GM19351 (cell line): ENCODE measurements at regions not wholly inside any gene's neighbourhood (a gene's known extent, or its start where the extent isn't known, plus 50 kb on each side); places are given as distances from the start of the nearest gene placed in this dataset.
"Not testable (repeated sequence)": the region's sequence is repeated elsewhere in the genome, so short reads cannot be mapped to it uniquely, and the experiment has no call there.

Experiments used
- ATAC-seq: cut with Tn5 transposase; IDR thresholded peaks from one replicate; pipeline ENCODE4 v1.9.1; 2021; ENCODE audit warnings: mild to moderate bottlenecking, moderate library complexity; ENCODE audit not compliant: unreplicated experiment

- no peak for ATAC-seq
These were observed 209.4 kb downstream of the RASSF9 start for GRCh38 chr12:85626784-85627171.

DNA sequence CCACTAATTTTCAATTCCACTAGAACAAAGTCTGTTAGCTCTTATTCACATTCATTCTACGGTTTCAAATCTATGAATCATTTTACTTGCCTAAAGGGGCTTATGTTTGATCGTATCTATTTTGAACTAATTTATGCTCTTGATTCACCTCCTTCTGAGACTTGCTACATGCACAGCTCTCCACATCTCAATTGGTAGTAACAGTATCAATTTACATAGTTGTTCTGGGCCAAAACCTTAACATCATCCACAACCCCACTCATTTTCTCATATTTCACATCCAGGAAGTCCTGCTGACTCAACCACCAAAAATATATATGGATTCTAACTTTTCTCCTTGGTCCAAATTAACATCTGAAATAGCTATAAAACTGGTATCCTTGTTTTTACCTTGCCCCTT is 208.6 kb downstream of the RASSF9 start:
- ATAC-seq, result no peak

- ATAC-seq, result not testable (repeated sequence)
These were observed 207.6 kb downstream of the RASSF9 start for GRCh38 chr12:85628562-85628961.

- ATAC-seq, result no peak
These were observed 205.4 kb downstream of the RASSF9 start for GRCh38 chr12:85630851-85631250.

- ATAC-seq, result no peak
These were observed 203.8 kb downstream of the RASSF9 start for GRCh38 chr12:85632390-85632789.

DNA sequence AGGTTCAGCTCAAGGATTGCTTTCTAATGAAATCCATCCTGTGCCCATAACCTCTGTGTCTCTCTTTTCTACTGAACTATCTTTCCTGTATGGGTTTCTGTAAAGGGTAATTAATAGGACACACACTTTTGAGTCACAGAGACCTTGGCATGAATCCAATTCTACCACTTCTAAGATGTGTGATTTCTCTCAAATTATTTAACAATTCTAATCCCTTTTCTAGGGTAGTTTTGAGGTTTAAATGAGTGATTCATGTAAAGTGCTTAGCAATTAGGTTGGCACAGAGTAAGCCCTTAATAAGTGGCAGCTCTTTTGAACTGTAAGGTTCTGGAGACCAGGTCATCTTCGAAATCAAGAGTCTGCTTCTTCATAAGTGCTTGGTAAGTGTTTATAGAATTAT is 202.7 kb downstream of the RASSF9 start:
- ATAC-seq, result no peak

DNA sequence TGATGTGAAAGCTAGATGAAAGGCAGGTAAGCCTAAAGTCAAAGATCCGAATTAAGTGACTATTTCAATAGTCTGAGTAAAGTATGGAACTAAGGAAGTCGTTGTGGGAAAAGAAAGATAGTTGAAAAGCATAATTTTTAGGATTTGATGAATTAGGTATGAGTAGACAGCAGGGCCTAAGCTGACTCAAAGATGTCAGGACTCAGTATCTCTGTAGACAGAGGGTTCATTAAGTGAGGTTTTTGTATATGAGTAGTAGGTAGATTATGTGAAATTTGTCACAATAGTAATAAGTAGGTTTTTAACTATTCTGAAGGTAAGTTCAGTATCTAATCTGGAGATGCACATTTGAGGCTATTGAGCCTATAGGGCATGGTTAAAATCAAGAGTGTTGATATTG is 196.4 kb downstream of the RASSF9 start:
- no peak for ATAC-seq

DNA sequence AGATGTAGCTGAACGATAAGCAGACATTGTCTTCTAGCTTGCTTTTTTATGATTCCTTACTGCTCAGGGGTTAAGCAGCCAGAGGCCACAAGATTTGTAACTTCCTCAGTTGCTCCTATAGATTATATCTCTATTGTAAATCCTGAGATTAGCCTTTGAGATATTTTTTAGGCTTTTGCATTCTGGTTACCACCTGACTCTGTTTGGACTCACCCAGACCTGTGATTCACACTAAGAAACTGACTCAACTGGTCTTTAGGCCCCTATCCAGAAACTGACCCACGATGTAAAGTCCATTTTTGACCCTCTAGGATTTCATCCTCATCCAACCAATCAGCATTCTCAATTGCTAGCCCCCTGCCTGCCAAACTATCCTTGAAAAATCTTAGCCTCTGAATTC is 194.4 kb downstream of the RASSF9 start:
- no peak for ATAC-seq

DNA sequence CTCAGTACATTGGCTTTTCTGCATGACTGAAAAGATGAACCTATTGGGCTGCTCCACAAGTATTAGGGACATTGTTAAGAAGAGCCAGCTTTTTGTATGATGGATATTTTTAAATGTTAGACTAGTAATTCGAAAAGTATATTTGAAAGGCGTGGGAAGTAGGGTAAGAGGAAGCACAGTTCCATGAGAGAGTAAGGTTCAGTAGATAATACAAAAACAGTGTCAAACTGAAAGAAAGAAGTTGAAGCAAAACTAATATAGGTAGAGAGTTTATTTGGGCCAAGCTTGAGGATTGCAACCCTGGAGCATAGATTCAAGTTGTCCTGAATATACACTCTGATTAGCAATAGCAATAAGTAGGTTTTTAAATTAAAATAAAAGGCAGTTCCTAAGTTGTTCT is 193.9 kb downstream of the RASSF9 start:
- ATAC-seq, result no peak

DNA sequence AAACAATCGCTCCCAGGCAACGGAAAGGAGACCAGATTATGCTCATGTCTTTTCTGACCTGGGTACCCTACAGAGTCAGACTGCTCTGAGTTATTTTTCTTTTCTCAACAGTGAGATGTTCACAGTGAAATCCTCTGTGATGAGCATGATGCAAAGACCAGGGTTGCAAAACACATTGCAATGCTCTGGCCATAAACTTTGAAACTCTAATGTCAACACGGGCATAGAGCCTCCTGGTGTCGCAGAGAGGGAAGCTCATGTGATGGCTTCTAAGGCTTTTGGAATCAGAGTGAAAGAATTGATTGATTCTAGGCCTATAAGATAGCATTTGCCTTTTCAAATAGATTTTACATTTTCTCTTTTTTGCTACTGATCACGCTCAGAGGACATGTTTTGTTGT is 193.4 kb downstream of the RASSF9 start:
- no peak for ATAC-seq

DNA sequence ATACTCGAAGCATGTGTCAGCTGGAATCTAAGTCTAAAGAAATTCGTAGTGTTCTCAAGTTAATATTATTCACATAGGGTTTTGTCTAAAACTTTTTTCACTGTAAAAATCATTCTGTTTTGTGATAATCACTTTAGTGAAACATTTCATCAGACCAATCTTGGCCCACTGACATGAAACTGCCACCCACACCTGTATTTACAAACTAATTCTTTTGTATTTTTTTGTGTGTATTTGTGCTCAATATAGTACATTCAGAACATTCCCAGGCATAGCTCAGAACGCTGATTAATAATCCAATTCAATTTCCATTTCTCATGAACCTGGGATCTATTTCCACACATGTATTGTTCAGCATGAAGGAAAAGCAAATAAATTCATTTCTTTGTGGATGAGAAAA is 191.7 kb downstream of the RASSF9 start:
- no peak for ATAC-seq

GRCh38 chr12:85653731-85654455 is 182.3 kb downstream of the RASSF9 start:
- no peak for ATAC-seq

DNA sequence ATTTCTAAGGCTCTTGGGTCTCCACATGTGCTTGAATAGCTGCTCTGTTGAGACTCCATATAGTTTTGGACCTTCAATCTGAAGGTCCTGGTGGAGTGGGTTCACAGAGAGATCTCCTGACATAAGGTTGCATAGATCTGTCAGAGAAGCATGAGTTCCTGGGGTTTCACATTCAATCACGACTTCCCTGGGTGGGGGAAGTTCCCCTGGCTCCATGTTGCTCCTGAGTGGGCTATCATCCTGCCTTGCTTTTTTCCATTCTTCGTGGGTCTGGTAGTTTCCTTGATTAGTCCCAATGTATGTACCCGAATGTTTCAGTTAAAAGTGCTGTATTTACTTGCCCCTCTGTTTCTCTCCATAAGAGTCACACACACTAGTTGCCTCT is 181.8 kb downstream of the RASSF9 start:
- no peak for ATAC-seq

DNA sequence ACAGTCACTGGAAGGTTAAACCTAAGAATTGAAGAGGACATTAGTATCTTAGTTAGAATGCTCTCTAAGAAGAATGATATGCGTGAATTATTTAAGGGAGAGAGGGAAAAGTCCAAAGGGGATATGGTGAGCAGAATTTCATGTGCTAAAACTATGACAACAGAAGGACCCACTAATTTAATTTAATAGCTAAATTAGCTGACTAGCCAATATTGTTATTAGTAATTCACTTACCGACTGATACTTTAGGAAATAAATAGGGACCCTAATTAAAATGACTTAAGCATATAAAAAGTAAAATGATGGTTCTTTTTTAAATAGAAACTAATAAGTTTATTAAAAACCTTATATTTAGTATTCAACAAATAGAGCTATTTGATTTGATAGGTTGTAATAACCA is 179.6 kb downstream of the RASSF9 start:
- ATAC-seq, result no peak

- ATAC-seq, result no peak
These were observed 179.0 kb downstream of the RASSF9 start for GRCh38 chr12:85657251-85657650.

DNA sequence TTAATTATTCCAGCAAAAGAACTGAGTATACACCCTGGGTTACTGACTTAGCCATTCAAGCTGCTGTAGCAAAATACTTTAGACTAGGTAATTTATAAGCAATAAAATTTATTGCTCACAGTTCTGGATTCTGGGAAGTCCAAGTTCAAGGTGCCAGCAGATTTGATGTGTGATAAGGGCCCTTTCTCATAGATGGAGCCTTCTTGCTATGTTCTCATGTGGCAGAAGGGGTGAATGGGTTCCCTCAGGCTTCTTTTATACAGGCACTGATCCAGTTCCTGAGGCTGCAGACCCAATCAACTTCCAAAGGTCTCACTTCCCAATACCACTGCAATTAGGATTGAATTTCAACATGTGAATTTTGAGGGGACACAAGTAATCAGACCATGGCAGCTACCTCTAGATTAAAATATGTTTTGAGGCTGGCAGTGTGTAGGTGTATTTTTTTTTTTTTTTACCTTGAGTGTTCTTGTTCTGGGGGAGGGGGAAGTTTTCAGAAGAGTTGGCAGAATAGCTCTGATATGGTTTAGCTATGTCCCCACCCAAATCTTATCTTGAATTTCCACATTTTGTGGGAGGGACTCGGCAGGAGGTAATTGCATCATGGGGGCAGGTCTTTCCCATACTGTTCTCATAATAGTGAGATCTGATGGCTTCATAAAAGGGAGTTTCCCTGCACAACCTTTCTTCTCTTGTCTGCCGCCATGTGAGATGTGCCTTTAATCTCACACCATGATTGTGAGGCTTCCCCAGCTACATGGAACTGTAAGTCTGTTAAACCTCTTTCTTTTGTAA is 178.2 kb downstream of the RASSF9 start:
- ATAC-seq, result no peak

DNA sequence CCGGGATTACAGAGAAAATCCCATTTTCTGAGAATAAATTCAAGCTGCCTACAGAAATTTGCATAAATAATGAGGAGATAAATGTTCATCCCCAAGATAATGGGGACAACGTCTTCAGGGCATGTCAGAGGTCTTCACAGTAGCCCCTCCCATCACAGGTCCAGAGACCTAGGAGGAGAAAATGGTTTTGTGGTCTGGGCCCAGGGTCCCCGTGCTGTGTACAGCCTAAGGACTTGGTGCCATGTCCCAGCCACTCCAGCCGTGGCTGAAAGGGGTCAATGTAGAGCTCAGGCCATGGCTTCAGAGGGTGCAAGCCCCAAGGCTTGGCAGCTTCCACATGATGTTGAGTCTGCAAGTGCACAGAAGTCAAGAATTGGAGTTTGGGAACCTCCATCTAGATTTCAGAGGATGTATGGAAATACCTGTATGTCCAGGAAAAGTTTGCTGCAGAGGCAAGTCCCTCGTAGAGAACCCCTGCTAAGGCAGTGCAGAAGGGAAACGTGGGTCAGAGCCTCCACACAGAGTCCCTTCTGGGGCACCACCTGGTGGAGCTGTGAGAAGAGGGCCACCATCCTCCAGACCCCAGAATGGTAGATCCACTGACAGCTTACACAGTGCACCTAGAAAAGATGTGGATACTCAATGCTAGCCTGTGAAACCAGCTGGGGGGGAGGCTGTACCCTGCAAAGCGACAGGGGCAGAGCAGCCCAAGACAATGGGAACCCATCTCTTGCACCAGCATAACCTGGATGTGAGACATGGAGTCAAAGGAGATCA is 176.3 kb downstream of the RASSF9 start:
- no peak for ATAC-seq

GRCh38 chr12:85661461-85662206 is 174.6 kb downstream of the RASSF9 start:
- no peak for ATAC-seq

GRCh38 chr12:85662207-85662602 is 174.0 kb downstream of the RASSF9 start:
- ATAC-seq, result no peak

DNA sequence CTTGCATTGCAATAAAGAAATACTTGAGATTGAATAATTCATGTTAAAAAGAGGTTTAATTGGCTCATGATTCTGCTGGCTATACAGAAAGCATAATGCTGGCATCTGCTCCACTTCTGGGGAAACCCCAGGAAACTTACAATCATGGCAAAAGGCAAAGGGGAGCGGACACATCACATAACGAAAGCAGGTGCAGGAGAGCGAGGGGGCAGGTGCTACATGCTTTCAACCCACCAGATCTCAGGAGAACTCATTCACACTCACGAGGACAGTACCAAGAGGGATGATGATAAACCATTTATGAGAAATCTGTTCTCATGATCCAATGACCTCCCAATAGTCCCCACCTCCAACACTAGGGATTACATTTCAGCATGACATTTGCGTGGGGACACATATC is 172.6 kb downstream of the RASSF9 start:
- ATAC-seq, result no peak

GRCh38 chr12:85664429-85664828 is 171.8 kb downstream of the RASSF9 start:
- no peak for ATAC-seq
